ENCODE measurements at regions not wholly inside any gene's neighbourhood (a gene's known extent, or its start where the extent isn't known, plus 50 kb on each side); places are given as distances from the start of the nearest gene placed in this dataset.

DNA sequence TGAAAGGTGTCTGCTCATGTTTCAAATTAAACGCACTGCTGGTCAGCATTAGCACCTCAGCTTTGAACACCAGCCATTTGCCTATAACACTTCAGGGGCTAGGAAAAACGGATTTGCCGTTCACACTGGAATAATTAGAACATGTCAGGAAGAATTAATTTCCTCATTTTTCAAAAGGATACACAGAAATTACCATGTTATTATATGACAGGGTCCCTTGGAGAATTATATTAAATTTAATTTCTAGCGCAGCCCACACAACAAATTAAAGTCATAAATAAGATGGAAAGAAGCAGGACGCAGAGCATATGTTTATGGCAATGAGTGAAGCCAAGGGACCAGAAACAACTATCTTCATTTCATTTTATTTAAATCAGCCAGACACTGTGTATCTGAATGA is 83.8 kb upstream of the SOX6 start:
- Histone ChIP-seq H3K4me1 (ENCODE audit: insufficient read depth, low read length) (no peaks in the 10 kb centered on the region), H3K27ac (ENCODE audit: extremely low read length, insufficient read depth, low read length) (no peak overlapping the region), H3K36me3 (replicated peaks in 1 of 2; ENCODE audit: control insufficient read depth in 1 of 2, insufficient read depth in 2 of 2, low read length in 2 of 2) (no peaks in the 10 kb centered on the region), H3K9ac (ENCODE audit: insufficient read depth, low read depth, low read length) (no peak overlapping the region), H3K9me3 (ENCODE audit: low read length) (no peaks in the 10 kb centered on the region), H3K4me2 (ENCODE audit: low read depth, low read length) (no peak overlapping the region), H4K20me1 (ENCODE audit: insufficient read depth, low read length) (no peaks in the 10 kb centered on the region), H3K4me3 (replicated peaks in 1 of 3; ENCODE audit: insufficient read depth in 1 of 3, low read depth in 2 of 3, low read length in 3 of 3) (no peak overlapping the region), H3K79me2 (ENCODE audit: insufficient read depth, low read length) (no peaks in the 10 kb centered on the region), H3K27me3 (ENCODE audit: control insufficient read depth in 1 of 2, insufficient read depth in 2 of 2, low read length in 2 of 2) (no peaks in the 10 kb centered on the region; a peak in 1 of 5 replicates), H2AFZ (ENCODE audit: low read length) (no peak overlapping the region)
- BruUV-seq (replicated peaks): no TSS peak
- WGBS (ENCODE audit: low lambda C conversion rate): 27% methylated on average over 5 of the region's 5 CpGs
- in situ Hi-C loops (cut with HindIII; ENCODE audit: extremely low pct_ligation_motif_present, low pct_unique_long_range_greater_than_20kb): no loop called here
- ATAC-seq (no peak), FAIRE-seq (no peak), DNase-seq (ENCODE audit: low spot score) (no peak)
- ChIA-PET CTCF (ENCODE audit: low intra/inter-chr PET ratio, low total read pairs) (no interaction called here), POLR2A (no interaction called here)
- intact Hi-C loops (cut with micrococcal nuclease; ENCODE audit: unreplicated experiment): no loop called here
- TF ChIP-seq ZNF138 (CRISPR knock-in tag; IDR thresholded peaks at IDR 0.05; ENCODE audit: low read depth): no peak
- no peak for TF ChIP-seq PCBP2 (optimal IDR thresholded peaks at IDR 0.05; ENCODE audit: low read depth, low read length, poor library complexity, severe bottlenecking)
- no peak for TF ChIP-seq ZNF260 (CRISPR knock-in tag; IDR thresholded peaks at IDR 0.05; ENCODE audit: borderline replicate concordance, low read depth)
- TF ChIP-seq ZNF891 (CRISPR knock-in tag; IDR thresholded peaks at IDR 0.05): no peak
- TF ChIP-seq, protein P1, sequence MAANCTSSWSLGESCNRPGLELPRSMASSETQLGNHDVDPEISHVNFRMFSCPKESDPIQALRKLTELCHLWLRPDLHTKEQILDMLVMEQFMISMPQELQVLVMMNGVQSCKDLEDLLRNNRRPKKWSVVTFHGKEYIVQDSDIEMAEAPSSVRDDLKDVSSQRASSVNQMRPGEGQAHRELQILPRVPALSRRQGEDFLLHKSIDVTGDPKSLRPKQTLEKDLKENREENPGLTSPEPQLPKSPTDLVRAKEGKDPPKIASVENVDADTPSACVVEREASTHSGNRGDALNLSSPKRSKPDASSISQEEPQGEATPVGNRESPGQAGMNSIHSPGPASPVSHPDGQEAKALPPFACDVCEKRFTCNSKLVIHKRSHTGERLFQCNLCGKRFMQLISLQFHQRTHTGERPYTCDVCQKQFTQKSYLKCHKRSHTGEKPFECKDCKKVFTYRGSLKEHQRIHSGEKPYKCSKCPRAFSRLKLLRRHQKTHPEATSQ (CRISPR knock-in tag; IDR thresholded peaks at IDR 0.05; ENCODE audit: borderline replicate concordance): no peak
- TF ChIP-seq, protein P2, sequence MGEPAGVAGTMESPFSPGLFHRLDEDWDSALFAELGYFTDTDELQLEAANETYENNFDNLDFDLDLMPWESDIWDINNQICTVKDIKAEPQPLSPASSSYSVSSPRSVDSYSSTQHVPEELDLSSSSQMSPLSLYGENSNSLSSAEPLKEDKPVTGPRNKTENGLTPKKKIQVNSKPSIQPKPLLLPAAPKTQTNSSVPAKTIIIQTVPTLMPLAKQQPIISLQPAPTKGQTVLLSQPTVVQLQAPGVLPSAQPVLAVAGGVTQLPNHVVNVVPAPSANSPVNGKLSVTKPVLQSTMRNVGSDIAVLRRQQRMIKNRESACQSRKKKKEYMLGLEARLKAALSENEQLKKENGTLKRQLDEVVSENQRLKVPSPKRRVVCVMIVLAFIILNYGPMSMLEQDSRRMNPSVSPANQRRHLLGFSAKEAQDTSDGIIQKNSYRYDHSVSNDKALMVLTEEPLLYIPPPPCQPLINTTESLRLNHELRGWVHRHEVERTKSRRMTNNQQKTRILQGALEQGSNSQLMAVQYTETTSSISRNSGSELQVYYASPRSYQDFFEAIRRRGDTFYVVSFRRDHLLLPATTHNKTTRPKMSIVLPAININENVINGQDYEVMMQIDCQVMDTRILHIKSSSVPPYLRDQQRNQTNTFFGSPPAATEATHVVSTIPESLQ (CRISPR knock-in tag; conservative IDR thresholded peaks at IDR 0.05): no peak
- no peak for TF ChIP-seq ZNF530 (CRISPR knock-in tag; IDR thresholded peaks at IDR 0.05; ENCODE audit: low read depth)
- no peak for TF ChIP-seq DR1 (CRISPR knock-in tag; IDR thresholded peaks at IDR 0.05)
- TF ChIP-seq, protein P3, sequence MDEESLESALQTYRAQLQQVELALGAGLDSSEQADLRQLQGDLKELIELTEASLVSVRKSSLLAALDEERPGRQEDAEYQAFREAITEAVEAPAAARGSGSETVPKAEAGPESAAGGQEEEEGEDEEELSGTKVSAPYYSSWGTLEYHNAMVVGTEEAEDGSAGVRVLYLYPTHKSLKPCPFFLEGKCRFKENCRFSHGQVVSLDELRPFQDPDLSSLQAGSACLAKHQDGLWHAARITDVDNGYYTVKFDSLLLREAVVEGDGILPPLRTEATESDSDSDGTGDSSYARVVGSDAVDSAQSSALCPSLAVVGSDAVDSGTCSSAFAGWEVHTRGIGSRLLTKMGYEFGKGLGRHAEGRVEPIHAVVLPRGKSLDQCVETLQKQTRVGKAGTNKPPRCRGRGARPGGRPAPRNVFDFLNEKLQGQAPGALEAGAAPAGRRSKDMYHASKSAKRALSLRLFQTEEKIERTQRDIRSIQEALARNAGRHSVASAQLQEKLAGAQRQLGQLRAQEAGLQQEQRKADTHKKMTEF (CRISPR knock-in tag; IDR thresholded peaks at IDR 0.05): no peak
- TF ChIP-seq, protein P4, sequence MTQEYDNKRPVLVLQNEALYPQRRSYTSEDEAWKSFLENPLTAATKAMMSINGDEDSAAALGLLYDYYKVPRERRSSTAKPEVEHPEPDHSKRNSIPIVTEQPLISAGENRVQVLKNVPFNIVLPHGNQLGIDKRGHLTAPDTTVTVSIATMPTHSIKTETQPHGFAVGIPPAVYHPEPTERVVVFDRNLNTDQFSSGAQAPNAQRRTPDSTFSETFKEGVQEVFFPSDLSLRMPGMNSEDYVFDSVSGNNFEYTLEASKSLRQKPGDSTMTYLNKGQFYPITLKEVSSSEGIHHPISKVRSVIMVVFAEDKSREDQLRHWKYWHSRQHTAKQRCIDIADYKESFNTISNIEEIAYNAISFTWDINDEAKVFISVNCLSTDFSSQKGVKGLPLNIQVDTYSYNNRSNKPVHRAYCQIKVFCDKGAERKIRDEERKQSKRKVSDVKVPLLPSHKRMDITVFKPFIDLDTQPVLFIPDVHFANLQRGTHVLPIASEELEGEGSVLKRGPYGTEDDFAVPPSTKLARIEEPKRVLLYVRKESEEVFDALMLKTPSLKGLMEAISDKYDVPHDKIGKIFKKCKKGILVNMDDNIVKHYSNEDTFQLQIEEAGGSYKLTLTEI (CRISPR knock-in tag; conservative IDR thresholded peaks at IDR 0.05): no peak
